GM21529 (cell line): ENCODE measurements at regions not wholly inside any gene's neighbourhood (a gene's known extent, or its start where the extent isn't known, plus 50 kb on each side); places are given as distances from the start of the nearest gene placed in this dataset.
"Not testable (repeated sequence)": the region's sequence is repeated elsewhere in the genome, so short reads cannot be mapped to it uniquely, and the experiment has no call there.

ENCODE experiments used
- ATAC-seq: cut with Tn5 transposase; IDR thresholded peaks from one replicate; pipeline ENCODE4 v1.9.1; 2021; ENCODE audit not compliant: unreplicated experiment

DNA sequence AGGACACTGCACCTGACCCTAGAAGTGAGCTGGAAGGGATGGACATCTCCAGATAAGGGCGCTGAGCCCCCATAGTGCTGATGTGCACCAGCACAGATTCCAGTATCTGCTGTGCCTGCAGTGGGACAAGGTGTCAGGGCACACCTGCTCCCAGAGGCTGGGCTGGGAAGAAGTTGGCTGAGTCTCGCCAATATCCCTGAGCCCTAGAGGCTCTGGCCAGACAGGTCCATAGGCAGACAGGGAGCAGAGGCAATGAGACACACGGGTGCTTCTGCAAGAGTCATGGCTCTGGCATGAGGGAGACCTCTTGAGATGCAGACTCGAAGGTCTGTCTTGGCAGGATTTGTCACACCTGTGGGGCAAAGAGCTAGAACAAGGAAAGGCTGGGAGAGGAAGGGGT is 1321.5 kb downstream of the UQCRFS1 start:
- ATAC-seq: no peak

DNA sequence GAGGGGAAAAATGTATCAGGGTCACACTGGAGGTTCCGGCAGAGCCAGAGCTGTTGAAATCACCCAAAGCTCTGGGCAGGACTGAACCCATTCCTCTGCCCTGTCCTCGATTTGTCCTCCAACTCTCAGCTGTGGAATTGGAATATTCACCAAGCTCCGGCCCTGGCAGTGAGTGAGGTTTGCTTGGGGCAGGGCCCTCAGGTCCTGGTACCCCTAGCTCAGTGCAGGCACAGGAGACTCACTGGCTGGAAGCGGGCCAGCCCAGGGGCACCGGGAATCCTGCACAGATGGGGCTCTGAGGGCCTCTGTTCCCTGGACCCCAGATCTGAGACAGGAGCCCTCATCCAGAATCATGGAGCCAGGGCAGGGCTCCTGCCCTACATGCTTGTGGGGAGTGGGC is 1322.3 kb downstream of the UQCRFS1 start:
- no peak for ATAC-seq

DNA sequence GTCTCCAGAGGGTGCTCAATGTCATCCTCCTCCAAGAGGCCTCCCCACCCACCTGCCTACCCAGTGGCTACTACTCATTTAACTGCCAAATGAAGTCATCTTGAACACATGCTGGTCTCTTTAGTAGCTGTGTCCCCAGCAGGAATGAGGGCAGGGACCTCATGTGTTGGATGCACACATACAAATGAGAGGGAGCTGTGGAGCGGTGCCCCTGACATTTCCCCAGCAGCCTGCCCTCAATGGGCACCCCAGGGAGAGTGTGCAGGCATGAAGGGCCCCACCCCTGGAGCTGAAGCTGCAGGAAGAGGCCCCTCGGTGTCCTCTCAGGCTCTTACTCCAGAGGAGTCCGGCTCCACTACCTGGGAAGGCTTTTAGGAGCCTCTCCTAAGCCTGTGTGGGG is 1322.7 kb downstream of the UQCRFS1 start:
- ATAC-seq: no peak

DNA sequence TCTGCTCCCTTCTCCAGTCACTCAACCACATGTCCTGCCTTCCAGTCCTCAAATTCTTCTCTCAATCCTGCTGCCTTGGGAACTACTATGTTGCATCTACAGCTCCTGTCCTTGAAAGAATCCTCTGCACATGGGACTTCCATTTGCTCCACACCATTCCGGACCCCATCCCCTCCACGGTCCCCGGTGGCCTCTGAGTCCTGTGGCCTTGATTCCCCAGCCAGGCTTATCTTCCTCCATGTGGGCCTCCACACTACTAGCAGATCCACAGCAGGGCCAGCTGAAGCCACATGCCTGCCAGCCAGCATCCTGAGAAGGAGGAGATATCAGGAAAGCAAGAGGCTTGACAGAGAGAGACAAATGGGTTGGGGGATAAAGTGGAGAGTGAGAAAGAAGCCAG is 1323.8 kb downstream of the UQCRFS1 start:
- no peak for ATAC-seq

DNA sequence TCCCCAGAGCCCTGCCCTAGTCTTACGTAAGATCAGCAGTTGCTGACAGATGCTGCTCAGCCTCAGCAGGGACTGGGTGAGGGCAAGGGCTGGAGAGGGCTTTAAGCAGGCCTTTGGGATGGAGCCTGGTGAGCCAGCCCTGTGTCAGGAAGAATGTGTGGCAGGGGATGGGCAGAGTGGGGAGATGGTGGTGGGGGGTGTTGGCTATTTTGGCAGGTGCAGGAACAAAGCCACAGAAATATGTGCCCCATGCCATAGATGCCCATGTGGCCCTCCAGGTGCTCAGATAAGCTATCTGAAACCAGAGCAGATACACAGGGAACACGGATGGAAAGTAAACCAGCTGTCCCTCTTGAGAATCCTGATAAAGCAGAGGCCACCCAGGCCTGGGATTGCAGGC is 1325.0 kb downstream of the UQCRFS1 start:
- no peak for ATAC-seq

DNA sequence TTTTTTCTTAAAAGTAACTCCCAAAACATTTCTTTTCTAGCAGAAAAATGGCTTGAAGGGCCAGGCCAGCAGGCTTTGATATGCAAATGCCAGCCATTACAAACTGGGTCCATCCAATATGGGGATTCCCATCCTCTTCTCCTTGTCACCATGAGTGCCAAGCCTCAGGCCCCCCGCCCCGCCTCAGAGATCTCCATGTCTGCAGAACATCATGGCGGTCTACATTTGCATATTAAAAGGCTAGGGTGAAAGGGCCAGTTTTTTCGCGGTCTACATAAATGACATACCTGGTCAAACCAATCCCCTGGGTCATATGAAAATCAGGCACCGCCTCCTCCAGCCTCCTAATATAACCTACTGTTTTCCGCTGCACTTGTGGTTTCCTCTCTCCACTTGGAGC is 1327.6 kb downstream of the UQCRFS1 start:
- no peak for ATAC-seq

DNA sequence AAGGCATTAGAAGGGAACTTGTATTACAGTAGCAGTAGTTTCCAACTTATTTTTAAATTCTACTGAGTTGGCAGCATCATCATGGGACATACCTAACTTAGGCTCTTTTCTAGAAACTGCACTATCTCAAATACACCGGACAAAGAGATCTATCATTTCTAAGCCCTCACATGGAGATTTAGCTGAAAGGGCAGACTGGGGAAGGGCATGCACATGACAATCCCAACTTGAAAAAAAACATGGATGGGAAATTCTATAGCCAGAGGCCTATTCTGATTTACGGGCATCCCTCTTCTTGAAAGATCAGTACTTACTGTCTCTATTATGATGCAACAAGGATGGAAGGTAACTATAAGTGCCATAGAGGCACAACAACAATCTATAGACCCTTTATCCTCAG is 1328.6 kb downstream of the UQCRFS1 start:
- no peak for ATAC-seq

DNA sequence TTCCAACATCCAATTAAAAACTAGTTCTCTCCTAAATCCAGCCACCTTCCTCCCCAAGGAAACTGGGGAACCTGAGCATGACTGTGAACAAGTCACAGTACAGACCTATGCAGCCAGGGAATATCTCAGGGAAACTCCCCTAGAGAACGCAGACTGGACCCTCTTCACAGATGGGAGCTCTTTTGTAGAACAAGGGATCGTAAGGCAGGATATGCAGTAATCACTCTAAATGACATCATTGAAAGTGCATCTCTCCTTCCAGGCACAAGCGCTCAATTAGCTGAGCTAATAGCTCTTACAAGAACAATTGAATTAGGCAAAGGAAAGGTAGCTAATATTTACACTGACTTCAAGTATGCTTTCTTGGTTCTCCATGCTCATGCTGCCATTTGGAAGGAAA is 1331.7 kb downstream of the UQCRFS1 start:
- ATAC-seq: no peak

DNA sequence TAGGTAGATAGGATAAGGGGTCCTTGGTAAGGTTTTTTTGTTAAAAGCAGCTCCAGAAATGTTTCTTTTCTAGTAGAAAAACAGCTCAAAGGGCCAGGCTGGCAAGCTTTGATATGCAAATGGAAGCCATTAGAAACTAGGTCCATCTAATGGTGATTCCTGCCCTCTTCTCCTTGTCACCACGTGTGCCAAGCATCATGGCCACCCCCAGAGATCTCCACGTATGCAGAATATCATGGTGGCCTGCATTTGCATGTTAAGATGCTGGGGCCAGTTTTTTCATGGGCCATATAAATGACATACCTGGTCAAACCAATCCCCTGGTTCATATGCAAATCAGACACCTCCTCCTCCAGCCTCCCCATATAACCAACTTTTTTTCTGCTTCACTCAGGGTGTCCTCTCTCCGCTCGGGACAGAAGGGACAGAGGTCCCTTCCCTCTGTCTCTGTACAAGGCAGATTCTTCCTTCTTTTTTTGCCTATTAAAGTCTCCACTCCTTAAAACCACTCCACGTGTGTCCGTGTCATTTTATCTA is 1335.9 kb downstream of the UQCRFS1 start:
- no peak for ATAC-seq

DNA sequence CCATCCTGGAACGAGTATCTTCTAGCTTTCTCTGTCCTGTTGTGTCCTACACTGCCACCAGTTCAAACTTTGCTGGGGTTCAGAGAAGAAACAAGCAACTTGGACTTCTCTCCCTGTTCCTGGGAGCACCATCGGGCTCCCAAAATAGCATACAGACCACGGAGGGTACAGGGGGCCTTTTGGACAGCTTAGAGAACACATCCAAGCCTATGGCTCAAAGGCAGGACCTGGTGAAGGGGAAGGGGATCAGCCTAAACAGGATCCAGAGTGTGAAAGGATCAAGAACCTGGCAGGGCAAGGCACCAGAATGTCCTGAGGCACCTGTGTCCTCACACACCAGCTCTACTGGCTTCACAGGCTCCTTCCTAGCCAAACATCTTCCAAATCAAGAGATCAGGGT is 1336.5 kb downstream of the UQCRFS1 start:
- no peak for ATAC-seq

DNA sequence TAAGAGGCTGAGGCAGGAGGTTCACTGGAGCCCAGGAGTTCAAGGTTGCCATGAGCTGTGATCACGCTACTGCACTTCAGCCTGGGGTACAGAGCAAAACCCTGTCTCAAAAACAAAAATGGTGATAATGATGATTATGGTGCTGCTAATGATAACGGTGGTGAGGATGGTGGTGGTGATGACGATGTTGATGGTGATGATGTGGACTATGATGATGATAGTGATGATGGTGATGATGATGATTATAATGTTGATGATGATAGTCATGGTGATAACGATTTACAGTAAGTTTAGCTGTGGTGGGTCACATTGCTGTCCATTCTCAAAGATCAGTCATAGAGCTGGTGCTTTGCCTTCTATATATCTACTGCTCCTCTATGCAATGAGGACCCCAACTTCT is 1340.6 kb downstream of the UQCRFS1 start:
- no peak for ATAC-seq

DNA sequence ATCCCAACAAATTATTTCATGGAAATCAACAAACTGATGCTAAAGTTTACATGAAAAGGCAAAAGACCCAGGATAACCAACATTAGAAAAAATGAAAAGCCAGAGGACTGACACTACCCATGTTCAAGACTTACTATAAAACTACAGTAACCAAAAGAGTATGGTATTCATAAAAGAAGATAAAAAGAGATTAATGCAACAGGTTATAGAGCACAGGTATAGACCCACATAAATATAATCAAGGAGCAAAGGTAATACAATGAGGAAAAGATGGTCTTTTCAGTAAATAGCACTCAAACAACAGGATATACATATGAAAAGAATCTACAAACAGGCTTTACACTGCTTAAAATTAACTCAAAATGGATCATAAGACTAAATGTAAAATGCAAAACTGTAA is 1342.7 kb downstream of the UQCRFS1 start:
- ATAC-seq: no peak

DNA sequence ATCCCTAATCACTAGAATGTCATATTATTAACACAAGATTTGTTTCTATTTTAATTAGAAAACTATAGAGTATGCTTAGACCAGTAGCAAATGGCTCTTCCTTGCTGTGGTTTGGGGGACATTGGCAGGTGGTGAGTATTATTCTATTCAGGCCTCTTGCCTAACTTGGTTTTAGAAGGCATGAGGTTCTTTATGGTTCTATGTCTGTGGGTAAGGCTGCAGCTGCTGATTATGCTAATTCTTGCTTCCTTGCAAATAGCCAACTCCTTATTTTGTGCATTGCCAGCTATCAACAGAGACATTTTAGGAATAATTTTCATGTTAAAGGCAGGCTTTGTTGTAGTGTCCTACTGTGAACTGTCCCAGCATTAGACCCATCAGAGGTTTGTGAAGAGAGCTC is 1344.9 kb downstream of the UQCRFS1 start:
- no peak for ATAC-seq

DNA sequence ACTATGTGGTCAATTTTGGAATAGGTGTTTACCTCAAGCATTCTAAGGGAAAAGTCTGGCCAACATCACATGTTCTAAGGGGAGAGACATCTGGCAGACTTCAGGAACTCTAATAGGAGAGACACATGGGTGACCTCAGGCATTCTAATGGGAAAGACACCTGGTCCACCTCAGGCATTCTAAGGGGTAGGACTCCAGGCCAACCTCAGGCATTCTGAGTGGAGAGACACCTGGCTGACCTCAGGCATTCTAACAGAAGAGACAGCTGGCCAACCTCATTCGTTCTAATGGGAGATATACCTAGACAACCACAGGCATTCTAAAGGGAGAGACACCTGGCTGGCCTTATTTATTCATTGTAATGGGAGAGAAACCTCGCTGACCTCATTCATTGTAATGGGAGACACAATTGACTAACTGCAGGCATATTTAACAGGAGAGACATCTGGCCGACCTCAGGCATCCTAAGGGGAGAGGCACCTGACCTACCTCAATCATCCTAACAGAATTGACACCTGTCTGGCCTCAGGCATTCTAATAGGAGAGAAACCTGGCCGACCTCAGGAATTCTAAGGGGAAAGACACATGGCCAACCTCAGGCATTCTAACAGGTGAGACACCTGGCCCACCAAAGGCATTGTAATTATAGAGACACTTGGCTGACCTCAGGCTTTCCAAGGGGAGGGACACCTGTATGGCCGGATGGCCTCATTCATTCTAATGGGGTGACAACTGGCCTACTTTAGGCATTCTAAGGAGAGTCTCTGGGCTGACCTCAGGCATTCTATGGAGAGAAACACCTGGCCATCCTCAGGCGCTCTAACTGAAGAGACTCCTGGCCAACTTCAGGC is 1346.8 kb downstream of the UQCRFS1 start:
- no peak for ATAC-seq

DNA sequence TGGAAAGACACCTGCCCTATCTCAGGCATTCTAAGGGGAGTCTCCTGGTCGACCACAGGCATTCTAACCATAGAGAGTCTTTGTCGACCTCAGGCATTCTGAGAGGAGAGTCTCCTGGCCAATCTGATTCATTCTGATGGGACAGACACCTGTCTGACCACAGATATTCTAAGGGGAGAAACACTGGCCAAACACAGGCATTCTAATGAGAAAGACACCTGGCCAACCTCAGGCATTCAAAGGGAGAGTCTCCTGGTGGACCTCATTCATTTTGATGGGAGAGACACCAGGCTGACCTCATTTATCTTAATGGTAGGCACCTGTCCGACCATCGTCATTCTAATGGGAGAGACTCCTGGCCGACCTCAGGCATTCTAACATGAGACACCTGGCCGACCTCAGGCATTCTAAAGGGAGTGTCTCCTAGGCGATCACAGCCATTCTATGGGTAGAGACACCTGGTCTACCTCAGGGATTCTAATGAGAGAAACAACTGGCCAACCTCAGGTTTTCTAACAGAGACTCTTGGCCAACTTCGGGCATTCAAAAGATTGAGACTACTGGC is 1351.5 kb downstream of the UQCRFS1 start:
- no peak for ATAC-seq

DNA sequence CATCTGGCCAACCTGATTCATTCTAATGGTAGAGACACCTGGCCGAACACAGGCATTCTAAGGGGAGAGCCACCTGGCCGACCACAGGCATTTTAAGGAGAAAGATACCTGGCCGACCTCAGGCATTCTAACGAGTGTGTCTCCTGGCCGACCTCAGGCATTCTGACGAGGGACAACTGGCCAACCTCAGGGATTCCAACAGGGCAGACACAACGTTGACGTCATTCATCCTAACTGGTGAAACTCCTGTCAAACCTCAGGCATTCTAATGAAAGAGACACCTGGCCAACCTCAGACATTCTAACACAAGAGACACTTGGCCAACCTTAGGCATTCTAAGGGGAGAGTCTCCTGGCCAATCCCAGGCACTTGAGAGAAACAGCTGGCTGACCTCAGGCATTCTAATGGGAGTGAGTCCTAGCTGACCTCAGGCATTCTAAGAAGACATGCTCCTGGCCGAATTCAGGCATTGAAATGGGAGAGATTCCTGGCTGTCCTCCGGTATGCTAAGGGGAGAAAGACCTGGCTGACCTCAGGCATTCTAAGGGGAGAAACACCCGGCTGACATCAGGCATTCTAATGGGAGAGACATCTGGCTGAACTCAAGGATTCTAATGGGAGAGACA is 1352.5 kb downstream of the UQCRFS1 start:
- ATAC-seq: no peak

DNA sequence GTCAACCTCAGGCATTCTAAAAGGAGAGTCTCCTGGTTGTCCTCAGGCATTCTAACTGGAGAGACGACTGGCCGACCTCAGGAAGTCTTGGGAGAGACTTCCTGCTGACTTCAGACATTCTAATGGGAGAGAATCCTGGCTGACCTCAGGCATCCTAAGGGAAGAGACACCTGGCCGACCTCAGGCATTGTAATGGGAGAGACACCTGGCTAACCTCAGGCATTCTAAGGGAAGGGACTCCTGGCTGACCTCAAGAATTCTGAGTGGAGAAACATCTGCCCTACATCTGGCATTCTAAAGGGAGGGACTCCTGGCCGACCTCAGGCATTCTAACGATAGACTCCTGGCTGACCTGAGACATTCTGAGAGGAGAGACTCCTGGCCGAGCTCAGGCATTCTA is 1353.3 kb downstream of the UQCRFS1 start:
- no peak for ATAC-seq

DNA sequence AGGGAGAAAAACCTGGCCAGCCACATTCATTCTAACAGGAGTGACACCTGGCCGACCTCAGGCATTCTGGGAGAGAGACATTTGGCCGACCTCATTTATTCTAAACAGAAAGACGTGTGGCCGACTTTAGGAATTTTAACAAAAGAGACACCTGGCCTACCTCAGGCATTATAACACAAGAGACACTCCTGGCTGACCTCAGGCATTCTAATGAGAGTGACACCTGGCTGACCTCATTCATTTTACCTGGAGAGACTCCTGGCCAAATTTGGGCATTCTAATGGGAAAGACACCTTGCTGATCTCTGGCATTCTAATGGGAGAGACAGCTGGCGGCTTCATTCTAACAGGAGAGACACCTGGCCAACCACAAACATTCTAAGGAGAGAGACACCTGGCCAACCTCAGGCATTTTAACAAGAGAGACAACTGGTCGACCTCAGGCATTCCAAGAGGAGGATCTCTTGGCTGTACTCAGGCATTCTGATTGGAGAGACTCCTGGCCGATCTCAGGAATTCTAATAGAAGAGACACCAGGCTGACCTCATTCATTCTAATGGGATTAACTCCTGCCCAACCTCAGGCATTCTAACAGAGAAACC is 1353.9 kb downstream of the UQCRFS1 start:
- ATAC-seq: no peak

DNA sequence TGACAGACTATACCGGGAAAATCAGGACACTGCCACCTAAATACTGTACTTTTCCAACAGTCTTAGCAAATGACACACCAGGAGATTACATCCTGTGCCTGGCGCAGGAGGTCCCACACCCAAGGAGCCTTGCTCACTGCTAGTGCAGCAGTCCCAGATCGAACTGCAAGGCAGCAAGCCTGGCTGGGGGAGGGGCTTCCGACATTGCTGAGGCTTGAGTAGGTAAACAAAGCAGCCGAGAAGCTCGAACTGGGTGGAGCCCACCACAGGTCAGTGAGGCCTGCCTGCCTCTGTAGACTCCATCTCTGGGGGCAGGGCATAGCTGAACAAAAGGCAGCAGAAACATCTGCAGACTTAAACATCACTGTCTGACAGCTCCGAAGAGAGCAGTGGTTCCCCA is 1360.0 kb downstream of the UQCRFS1 start:
- ATAC-seq: not testable (repeated sequence)

DNA sequence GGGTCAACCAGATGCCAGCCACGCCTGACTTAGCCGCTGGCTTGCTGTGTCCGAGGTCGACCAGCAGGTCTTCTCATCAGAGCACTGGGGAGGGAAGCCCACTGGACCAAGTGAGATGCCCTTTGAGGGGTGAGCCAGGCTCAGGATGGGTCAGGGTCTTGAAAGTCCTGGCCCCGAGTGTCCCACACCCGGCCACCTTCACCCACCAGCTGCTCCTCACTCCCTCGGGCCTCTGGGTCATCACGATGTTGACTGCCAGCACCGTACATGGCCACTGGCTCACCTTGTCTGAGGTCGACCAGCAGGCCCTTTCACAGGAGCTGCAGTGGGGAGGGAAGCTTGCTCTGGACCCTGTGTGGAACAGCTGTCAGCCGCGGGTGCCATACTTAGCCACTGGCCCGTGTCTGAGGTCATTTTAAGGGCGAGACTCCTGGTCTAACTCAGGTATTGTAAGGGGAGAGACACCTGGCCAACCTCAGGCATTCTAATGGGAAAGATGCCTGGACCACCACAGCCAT is 1361.3 kb downstream of the UQCRFS1 start:
- ATAC-seq: no peak

DNA sequence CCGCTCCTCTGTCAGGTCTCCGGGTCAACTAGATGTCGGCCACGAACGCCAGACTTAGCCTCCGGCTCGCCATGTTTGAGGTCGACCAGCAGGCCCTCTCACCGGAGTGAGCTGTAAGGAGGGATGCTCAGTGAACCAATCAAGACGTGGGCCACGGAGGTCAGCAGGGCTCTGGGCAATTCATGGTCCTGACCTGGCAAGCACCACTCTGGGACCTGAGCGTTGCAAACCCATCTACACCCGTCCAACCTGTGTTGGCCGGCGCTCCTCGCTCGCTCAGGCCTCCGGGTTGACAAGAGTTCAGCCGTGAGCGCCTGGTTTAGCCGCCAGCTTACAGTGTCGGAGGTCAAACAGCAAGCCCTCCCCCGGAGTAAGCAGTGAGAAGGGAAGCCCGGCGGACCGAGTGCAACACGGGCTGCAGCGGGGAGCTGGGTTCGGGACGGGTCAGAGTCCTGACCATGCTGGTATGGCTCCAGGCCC is 1361.9 kb downstream of the UQCRFS1 start:
- no peak for ATAC-seq
